H1 (cell line): ENCODE measurements at regions not wholly inside any gene's neighbourhood (a gene's known extent, or its start where the extent isn't known, plus 50 kb on each side); places are given as distances from the start of the nearest gene placed in this dataset.

Source experiments
- ATF2 ChIP-seq: IDR thresholded peaks from 2 replicates; pipeline ENCODE4 v1.6.1; 2012; ENCODE audit warnings: low read length, inconsistent platforms
- KDM1A ChIP-seq: fragments of 200-600, 300-600 bp; sonication (generic); IDR thresholded peaks from 2 replicates; pipeline ENCODE4 v1.7.1; 2016; ENCODE audit warnings: mild to moderate bottlenecking, low read length, borderline replicate concordance
- POLR2A ChIP-seq, 2 experiments: IDR thresholded peaks; 1 replicate in 1 of 2; 2 replicates in 1 of 2; pipeline ENCODE4 v1.6.1; 2011; ENCODE audit warnings: low read depth in 2 of 2, low read length in 2 of 2, mild to moderate bottlenecking in 2 of 2; ENCODE audit errors: control extremely low read depth in 1 of 2
- TCF12 ChIP-seq: IDR thresholded peaks from 2 replicates; pipeline ENCODE4 v1.6.1; 2011; ENCODE audit warnings: low read depth, mild to moderate bottlenecking, low read length
- TF ChIP-seq, protein P1 (sequence below): IDR thresholded peaks from 2 replicates; pipeline ENCODE4 v1.6.1; 2011; ENCODE audit warnings: low read depth, mild to moderate bottlenecking, low read length; ENCODE audit not compliant: insufficient read depth

DNA sequence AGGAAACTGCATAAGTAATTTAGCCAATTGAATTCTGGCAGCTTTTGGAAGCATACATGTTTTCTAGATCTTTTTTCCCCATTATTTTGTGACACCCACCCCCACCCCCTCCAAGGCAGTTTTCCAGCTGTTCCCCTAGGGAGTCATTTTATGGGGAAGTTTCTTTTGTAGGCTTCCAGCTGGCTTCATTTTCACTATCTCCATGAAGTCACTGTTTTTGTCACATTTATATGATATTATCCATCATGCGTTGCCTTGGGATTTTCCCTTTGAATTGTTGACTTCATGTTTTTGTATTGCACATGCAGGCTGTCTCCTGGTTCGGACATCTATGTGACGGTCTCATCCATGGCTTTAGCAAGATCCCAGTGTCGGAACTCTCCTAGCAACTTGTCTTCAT lies 233.6 kb upstream of the RGS6 start (continued):
- no peak for TF ChIP-seq TCF12
- no peak for TF ChIP-seq POLR2A (IDR thresholded peaks at IDR 0.05; ENCODE audit: control extremely low read depth in 1 of 2, low read depth in 2 of 2, low read length in 2 of 2)
- no peak for TF ChIP-seq KDM1A
- no peak for TF ChIP-seq ATF2
- TF ChIP-seq, protein P1, sequence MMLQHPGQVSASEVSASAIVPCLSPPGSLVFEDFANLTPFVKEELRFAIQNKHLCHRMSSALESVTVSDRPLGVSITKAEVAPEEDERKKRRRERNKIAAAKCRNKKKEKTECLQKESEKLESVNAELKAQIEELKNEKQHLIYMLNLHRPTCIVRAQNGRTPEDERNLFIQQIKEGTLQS = no peak
